Ishikawa (cell line): ENCODE measurements at regions not wholly inside any gene's neighbourhood (a gene's known extent, or its start where the extent isn't known, plus 50 kb on each side); places are given as distances from the start of the nearest gene placed in this dataset.

ENCODE experiments used
- CEBPB ChIP-seq: IDR thresholded peaks from 2 replicates; pipeline ENCODE4 v1.6.1; 2012
- CREB1 ChIP-seq: IDR thresholded peaks from 2 replicates; pipeline ENCODE4 v1.6.1; 2012; ENCODE audit warnings: low read depth
- EGR1 ChIP-seq: IDR thresholded peaks from 2 replicates; pipeline ENCODE4 v1.6.1; 2012
- EP300 ChIP-seq: IDR thresholded peaks from 2 replicates; pipeline ENCODE4 v1.6.1; 2012; ENCODE audit warnings: borderline replicate concordance
- FOXM1 ChIP-seq: IDR thresholded peaks from 2 replicates; pipeline ENCODE4 v1.6.1; 2012; ENCODE audit warnings: low read depth, borderline replicate concordance
- NFIC ChIP-seq: IDR thresholded peaks from 2 replicates; pipeline ENCODE4 v1.6.1; 2012
- RAD21 ChIP-seq: IDR thresholded peaks from 2 replicates; pipeline ENCODE4 v1.6.1; 2012; ENCODE audit warnings: low read depth
- REST ChIP-seq: IDR thresholded peaks from 2 replicates; pipeline ENCODE4 v1.6.1; 2012; ENCODE audit warnings: low read depth, mild to moderate bottlenecking
- TAF1 ChIP-seq: IDR thresholded peaks from 2 replicates; pipeline ENCODE4 v1.6.1; 2012; ENCODE audit warnings: low read depth, mild to moderate bottlenecking
- TCF12 ChIP-seq: IDR thresholded peaks from 2 replicates; pipeline ENCODE4 v1.6.1; 2012; ENCODE audit warnings: low read depth
- TEAD4 ChIP-seq: IDR thresholded peaks from 2 replicates; pipeline ENCODE4 v1.6.1; 2012
- YY1 ChIP-seq: IDR thresholded peaks from 2 replicates; pipeline ENCODE4 v1.6.1; 2012; ENCODE audit warnings: low read depth
- ZBTB7A ChIP-seq: IDR thresholded peaks from 2 replicates; pipeline ENCODE4 v1.6.1; 2012; ENCODE audit warnings: low read depth
- TF ChIP-seq, protein P1 (sequence below): IDR thresholded peaks from 2 replicates; pipeline ENCODE4 v1.6.1; 2012
- TF ChIP-seq, protein P2 (sequence below): IDR thresholded peaks from 2 replicates; pipeline ENCODE4 v1.6.1; 2012

DNA sequence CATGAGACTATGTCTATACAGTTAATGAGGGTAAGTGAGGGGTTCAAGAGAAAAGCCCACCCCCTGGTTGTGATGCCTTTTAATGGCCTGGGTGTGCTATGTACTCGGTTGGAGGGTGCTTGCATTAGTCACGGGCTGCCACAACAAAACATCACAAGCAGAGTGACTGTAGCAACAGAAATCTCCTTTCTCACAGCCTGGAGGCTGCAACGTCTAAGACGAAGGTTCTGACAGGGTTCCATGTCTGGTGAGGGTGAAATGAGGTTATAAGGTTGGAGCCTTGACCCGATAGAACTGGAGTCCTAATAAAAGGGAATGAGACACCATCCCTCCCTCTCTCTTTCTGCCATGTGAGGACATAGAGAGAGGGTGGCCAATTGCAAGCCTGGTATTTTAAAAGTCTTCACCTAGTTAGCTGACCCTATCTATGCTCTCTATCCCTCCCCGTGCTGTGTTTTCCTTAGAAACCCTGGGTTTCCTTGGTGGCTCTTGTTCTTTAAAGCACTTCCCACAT is 126.0 kb upstream of the GDF10 start:
- no peak for TF ChIP-seq CREB1
- no peak for TF ChIP-seq FOXM1
- TF ChIP-seq TAF1 = no peak
- no peak for TF ChIP-seq RAD21
- no peak for TF ChIP-seq EP300
- TF ChIP-seq, protein P1, sequence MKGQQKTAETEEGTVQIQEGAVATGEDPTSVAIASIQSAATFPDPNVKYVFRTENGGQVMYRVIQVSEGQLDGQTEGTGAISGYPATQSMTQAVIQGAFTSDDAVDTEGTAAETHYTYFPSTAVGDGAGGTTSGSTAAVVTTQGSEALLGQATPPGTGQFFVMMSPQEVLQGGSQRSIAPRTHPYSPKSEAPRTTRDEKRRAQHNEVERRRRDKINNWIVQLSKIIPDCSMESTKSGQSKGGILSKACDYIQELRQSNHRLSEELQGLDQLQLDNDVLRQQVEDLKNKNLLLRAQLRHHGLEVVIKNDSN = no peak
- no peak for TF ChIP-seq TEAD4
- no peak for TF ChIP-seq EGR1
- TF ChIP-seq REST = no peak
- no peak for TF ChIP-seq TCF12
- TF ChIP-seq, protein P2, sequence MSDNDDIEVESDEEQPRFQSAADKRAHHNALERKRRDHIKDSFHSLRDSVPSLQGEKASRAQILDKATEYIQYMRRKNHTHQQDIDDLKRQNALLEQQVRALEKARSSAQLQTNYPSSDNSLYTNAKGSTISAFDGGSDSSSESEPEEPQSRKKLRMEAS = no peak
- TF ChIP-seq NFIC = no peak
- TF ChIP-seq YY1 = no peak
- TF ChIP-seq ZBTB7A = no peak
- no peak for TF ChIP-seq CEBPB

DNA sequence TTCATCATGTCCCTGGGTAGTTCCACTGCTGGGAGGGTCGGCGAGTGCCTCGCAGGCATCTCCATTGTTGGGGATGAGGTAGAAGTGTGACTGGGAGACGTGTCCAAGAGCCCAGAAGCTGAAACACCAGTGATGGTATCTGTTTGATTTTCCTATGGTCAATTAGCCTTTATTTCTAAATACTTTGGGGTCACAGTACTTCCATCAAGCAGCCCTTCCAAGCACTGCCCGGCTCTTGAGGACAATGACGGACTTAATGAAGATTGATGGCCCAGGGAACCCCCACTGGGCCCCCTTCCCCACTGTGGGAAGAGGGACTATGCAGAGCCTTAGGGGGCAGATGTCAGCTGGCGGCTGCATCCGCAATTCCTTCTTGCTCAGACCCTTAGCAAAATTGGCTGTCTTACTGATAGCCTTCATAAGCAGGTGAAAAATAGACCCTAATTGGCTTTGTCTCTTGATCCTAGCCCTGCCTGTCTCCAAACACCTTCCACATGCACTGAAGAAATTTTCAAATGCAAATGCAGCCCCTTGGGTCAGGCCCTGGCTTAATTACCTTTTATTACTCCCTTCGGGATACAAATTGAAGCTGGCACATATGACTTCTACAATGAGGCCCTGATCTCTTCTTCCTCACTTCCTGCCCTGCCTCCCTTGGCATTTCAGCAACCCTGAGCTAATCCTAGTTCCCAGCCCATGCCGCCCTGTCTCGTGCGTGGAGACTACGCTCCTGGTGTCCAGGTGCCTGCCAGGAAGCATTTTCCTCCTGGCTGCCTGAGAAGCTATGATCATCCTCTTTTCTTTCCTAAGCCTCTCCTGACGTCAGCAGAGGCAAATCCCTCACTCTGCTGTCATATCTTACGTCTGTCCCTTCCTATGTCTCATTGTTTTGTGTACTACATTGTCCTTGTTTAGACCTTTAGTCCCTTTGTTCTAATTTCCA is 124.5 kb upstream of the GDF10 start:
- TF ChIP-seq REST = no peak
- TF ChIP-seq EP300 = no peak
- TF ChIP-seq TCF12 = no peak
- TF ChIP-seq TEAD4 = no peak
- TF ChIP-seq CEBPB = no peak
- no peak for TF ChIP-seq TAF1
- TF ChIP-seq, protein P2 = no peak
- TF ChIP-seq EGR1 = no peak
- TF ChIP-seq, protein P1 = no peak
- TF ChIP-seq RAD21 = no peak
- no peak for TF ChIP-seq CREB1
- no peak for TF ChIP-seq ZBTB7A
- no peak for TF ChIP-seq FOXM1
- no peak for TF ChIP-seq NFIC
- TF ChIP-seq YY1 = no peak

DNA sequence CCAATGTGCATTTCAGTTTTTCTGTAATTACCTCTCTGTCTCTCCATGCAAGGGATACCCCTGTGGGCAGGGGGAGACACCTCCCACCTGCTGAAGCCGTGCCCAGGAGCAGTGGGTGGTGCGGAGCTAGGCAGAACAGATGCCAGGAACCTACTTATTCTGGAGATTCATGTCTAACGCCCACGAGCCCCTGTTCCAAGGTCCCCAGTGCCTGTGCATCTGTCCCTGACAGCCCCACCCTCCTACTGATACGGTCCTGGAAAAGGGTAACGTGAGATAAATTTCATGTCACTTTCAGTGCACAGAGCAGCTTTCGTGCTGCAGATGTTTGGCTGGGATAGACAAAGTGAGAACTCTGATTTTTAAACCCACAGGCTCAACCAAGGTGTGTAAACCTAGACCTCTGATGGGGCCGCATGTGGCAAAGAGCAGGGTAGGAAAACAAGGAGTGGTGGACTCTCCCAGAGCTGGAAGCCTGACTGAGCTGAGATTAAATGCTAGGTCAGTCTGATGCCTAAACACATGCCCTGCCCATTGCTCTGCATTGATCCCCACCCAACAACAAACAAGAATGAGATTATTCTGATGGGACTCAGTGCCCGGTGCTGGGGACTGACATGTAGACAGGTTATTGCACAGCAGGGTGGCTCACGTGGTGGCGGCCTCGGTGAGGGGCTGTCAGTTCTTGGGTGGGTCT is 123.6 kb upstream of the GDF10 start:
- no peak for TF ChIP-seq FOXM1
- no peak for TF ChIP-seq YY1
- no peak for TF ChIP-seq ZBTB7A
- TF ChIP-seq REST = no peak
- TF ChIP-seq, protein P2 = no peak
- TF ChIP-seq RAD21 = no peak
- TF ChIP-seq CEBPB = no peak
- TF ChIP-seq, protein P1 = no peak
- TF ChIP-seq EP300 = no peak
